Colonic mucosa (tissue), 4 donors: ENCODE measurements at regions not wholly inside any gene's neighbourhood (a gene's known extent, or its start where the extent isn't known, plus 50 kb on each side); places are given as distances from the start of the nearest gene placed in this dataset.

Source experiments
- DNase-seq: peaks from one replicate; pipeline ENCODE4 v3.0.0-alpha.2; 2020
- H3K27ac ChIP-seq: fragments of 200-600 bp; one replicate; pipeline ENCODE4 v1.8.0; 2021
- H3K27me3 ChIP-seq: fragments of 200-600 bp; one replicate; pipeline ENCODE4 v1.8.0; 2021
- H3K36me3 ChIP-seq: fragments of 200-600 bp; one replicate; pipeline ENCODE4 v1.8.0; 2021
- H3K4me1 ChIP-seq: fragments of 200-600 bp; one replicate; pipeline ENCODE4 v1.8.0; 2021; ENCODE audit warnings: mild to moderate bottlenecking
- H3K4me3 ChIP-seq: fragments of 200-600 bp; one replicate; pipeline ENCODE4 v1.8.0; 2021
- H3K9ac ChIP-seq, 2 donors: one replicate each; pipeline ENCODE4 v1.7.0; 2013; ENCODE audit warnings: control low read depth in 2 of 2, low read depth in 2 of 2, low read length in 2 of 2
- H3K9me3 ChIP-seq: fragments of 200-600 bp; one replicate; pipeline ENCODE4 v1.8.0; 2021
- intact Hi-C: fragments of 100-400 bp; cut with DNase I; formaldehyde crosslinking; loops from one replicate; pipeline ENCODE4 v1.14.1; 2022
- TF ChIP-seq, protein P1 (sequence below): fragments of 200-600 bp; IDR thresholded peaks from one replicate; pipeline ENCODE4 v1.8.0; 2022; ENCODE audit warnings: antibody characterized with exemption, mild to moderate bottlenecking
- donor health status: healthy.
- donor health status: DM: no; HTN: no; CAD: no.
- donor health status: DM: no; HTN: no; CAD: no.

DNA sequence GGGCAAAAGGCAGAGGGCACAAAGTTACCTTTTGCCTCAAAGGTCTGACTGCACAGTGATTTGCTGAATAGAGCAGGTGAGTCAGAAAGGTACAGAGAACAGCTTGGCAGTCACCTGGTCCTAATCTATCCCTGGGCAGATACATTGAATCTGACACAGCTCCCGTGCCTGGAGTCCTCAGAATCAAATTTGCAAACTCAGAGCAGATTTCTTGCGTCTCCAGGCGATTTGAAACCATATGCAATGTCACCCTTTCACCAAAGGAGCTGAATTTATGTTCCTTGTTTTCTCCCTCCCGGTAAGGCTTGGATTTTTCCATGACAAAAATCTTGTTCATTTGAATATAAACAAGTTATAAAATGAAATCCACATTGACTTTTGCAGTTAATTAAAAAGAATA lies 81.6 kb upstream of the SNAP25 start:
- Histone ChIP-seq H3K36me3 (no peaks in the 10 kb centered on the region), H3K4me1 (no peaks in the 10 kb centered on the region), H3K27ac (no peak overlapping the region), H3K9ac (no peak overlapping the region), H3K9me3 (no peaks in the 10 kb centered on the region), H3K4me3 (no peak overlapping the region), H3K27me3 (no peaks in the 10 kb centered on the region)
- TF ChIP-seq, protein P1, sequence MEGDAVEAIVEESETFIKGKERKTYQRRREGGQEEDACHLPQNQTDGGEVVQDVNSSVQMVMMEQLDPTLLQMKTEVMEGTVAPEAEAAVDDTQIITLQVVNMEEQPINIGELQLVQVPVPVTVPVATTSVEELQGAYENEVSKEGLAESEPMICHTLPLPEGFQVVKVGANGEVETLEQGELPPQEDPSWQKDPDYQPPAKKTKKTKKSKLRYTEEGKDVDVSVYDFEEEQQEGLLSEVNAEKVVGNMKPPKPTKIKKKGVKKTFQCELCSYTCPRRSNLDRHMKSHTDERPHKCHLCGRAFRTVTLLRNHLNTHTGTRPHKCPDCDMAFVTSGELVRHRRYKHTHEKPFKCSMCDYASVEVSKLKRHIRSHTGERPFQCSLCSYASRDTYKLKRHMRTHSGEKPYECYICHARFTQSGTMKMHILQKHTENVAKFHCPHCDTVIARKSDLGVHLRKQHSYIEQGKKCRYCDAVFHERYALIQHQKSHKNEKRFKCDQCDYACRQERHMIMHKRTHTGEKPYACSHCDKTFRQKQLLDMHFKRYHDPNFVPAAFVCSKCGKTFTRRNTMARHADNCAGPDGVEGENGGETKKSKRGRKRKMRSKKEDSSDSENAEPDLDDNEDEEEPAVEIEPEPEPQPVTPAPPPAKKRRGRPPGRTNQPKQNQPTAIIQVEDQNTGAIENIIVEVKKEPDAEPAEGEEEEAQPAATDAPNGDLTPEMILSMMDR = no peak
- intact Hi-C loops = no loop called here
- no peak for DNase-seq

DNA sequence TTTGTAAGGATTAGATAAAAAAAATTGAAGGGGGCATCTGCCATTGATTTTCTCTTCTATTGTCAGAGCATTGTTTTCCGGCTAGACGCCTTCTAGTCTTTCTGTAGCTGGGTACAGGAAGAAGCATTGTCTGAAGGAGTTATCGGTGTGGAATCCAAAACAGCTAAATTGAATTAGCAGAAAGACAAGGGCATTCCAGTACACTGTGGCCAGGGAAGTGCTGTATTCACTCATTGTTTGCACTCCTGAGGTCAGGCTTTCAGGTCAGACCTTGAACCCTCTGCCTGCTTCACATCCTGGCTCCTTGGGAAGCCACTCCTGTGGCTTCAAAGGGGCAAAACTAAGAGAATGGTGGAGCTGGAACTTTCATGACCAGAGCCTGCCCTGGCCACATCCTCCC lies 81.1 kb upstream of the SNAP25 start:
- DNase-seq = no peak
- intact Hi-C loops = no loop called here
- H3K27me3 ChIP-seq = no peaks in the 10 kb centered on the region
- TF ChIP-seq, protein P1 = no peak
- no peaks in the 10 kb centered on the region for H3K4me1 ChIP-seq
- no peaks in the 10 kb centered on the region for H3K36me3 ChIP-seq
- no peak overlapping the region for H3K4me3 ChIP-seq
- H3K9ac ChIP-seq = no peak overlapping the region
- H3K27ac ChIP-seq = no peak overlapping the region
- no peaks in the 10 kb centered on the region for H3K9me3 ChIP-seq

DNA sequence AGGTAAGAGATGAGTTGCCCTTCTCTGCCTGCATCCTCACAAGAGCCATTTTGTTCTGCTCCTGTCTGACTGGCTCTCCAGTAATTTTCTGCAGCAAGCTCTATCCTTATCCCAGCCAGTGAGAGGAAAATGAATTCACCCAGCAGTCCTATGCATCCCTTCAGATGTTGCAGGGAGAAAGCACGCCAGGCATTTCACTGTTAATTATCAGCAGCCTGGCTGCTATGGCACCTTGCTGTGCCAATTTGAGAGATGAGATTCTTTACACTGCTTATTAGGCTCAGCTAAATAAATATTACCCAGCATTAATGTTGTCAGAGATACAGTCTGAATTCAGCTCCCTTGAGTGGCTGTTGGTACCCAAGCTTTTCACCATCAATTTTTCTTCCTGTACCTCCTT lies 61.1 kb upstream of the SNAP25 start:
- no peak overlapping the region for H3K4me3 ChIP-seq
- no peak overlapping the region for H3K9ac ChIP-seq
- no peaks in the 10 kb centered on the region for H3K4me1 ChIP-seq
- intact Hi-C loops = no loop called here
- no peak overlapping the region for H3K27ac ChIP-seq
- no peaks in the 10 kb centered on the region for H3K27me3 ChIP-seq
- no peaks in the 10 kb centered on the region for H3K9me3 ChIP-seq
- DNase-seq = no peak
- no peaks in the 10 kb centered on the region for H3K36me3 ChIP-seq
- TF ChIP-seq, protein P1 = no peak

DNA sequence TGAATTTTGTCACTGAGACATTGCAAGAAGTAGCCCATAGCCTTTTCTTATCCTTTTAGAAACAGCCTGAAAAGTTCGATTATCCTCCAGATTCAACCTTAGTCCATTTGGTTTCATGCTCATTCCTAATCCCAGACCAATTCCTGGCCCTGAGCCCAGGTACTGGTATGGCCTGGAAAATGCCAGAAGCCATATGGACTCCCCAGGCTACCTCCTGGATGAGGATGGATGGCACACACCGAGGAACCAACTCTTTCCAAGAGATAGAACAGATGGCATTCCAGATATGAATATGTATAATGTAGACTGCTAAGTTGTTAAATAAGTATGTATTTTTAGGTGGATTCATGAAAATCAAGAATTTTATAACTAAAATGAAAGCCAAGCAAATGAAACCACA lies 51.6 kb upstream of the SNAP25 start:
- no peak overlapping the region for H3K9ac ChIP-seq
- no peaks in the 10 kb centered on the region for H3K36me3 ChIP-seq
- intact Hi-C loops = no loop called here
- TF ChIP-seq, protein P1 = no peak
- no peaks in the 10 kb centered on the region for H3K9me3 ChIP-seq
- DNase-seq = no peak
- H3K27ac ChIP-seq = no peak overlapping the region
- H3K4me3 ChIP-seq = no peak overlapping the region
- H3K27me3 ChIP-seq = no peaks in the 10 kb centered on the region
- H3K4me1 ChIP-seq = no peaks in the 10 kb centered on the region

DNA sequence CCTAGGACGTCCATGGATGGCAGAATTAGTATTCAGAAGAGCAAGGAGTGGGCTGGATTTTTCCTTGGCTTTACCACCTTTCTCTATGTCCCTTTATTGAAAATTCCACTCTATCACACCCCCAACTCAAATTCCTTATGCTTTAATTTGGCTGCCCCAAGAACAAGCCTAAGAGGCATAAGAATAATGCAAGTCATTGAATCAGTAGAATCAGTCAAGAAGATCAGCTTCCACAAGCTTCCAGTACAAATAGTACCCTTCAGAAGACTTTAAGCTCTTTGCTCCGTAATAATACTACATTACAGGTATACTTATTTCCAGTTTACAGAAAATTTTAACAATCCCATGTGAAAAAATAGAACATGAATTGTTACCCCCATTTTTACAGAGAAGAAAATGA lies 51.0 kb upstream of the SNAP25 start:
- H3K36me3 ChIP-seq = no peaks in the 10 kb centered on the region
- intact Hi-C loops = no loop called here
- no peaks in the 10 kb centered on the region for H3K27me3 ChIP-seq
- H3K9ac ChIP-seq = no peak overlapping the region
- TF ChIP-seq, protein P1 = no peak
- H3K4me1 ChIP-seq = no peaks in the 10 kb centered on the region
- DNase-seq = no peak
- no peak overlapping the region for H3K27ac ChIP-seq
- H3K4me3 ChIP-seq = no peak overlapping the region
- H3K9me3 ChIP-seq = no peaks in the 10 kb centered on the region
